Caco-2 (cell line): ENCODE measurements at regions not wholly inside any gene's neighbourhood (a gene's known extent, or its start where the extent isn't known, plus 50 kb on each side); places are given as distances from the start of the nearest gene placed in this dataset.
A peak's percentile ranks its signal among the peaks of the same experiment; 100 is the strongest.

Source experiments
- BruUV-seq: library from RNA; stranded (reverse); fragments of 400-500 nt; replicated peaks from 2 replicates; lab custom pipeline; 2021; lab: Mats Ljungman, UMichigan
- CTCF ChIA-PET: fragments of 300-600 bp; sonication (Branson Sonifier 250); formaldehyde crosslinking; loops from one replicate; lab custom pipeline; 2022; ENCODE audit warnings: antibody characterized with exemption; lab: Charles Lee
- POLR2A ChIA-PET: fragments of 300-600 bp; sonication (Branson Sonifier 250); formaldehyde crosslinking; loops from one replicate; lab custom pipeline; 2022; ENCODE audit warnings: antibody characterized with exemption; lab: Charles Lee
- DNase-seq, 2 experiments: peaks; one replicate each; pipeline versions ENCODE4 v3.0.0 to v3.0.0-alpha.2; 2020 to 2022
- H3K27me3 ChIP-seq: replicated peaks from 2 replicates; pipeline ENCODE4 v1.6.0; 2011; ENCODE audit warnings: low read length; ENCODE audit not compliant: control insufficient read depth, insufficient read depth
- H3K36me3 ChIP-seq: 2 replicates; pipeline ENCODE4 v1.5.1; 2011; ENCODE audit warnings: low read length; ENCODE audit not compliant: control insufficient read depth, insufficient read depth
- H3K4me1 ChIP-seq: fragments of 250-450 bp; sonication (Bioruptor Pico); 2 replicates; pipeline ENCODE4 v1.5.1; 2020; ENCODE audit warnings: mild to moderate bottlenecking
- H3K4me3 ChIP-seq: 2 replicates; pipeline ENCODE4 v1.5.1; 2011; ENCODE audit warnings: low read depth, mild to moderate bottlenecking, control low read depth, low read length
- H3K9me3 ChIP-seq: fragments of 250-450 bp; sonication (Bioruptor Pico); 2 replicates; pipeline ENCODE4 v1.5.1; 2020; ENCODE audit warnings: mild to moderate bottlenecking, moderate library complexity
- H3K27ac Mint-ChIP-seq: one replicate; pipeline ENCODE4 v1.8.0; 2022; ENCODE audit warnings: mixed read lengths; ENCODE audit not compliant: unreplicated experiment
- H3K27me3 Mint-ChIP-seq: one replicate; pipeline ENCODE4 v1.8.0; 2022; ENCODE audit warnings: mixed read lengths; ENCODE audit not compliant: insufficient read depth, unreplicated experiment
- H3K36me3 Mint-ChIP-seq: one replicate; pipeline ENCODE4 v1.8.0; 2022; ENCODE audit warnings: mild to moderate bottlenecking, mixed read lengths; ENCODE audit not compliant: insufficient read depth, unreplicated experiment
- H3K4me1 Mint-ChIP-seq: one replicate; pipeline ENCODE4 v1.8.0; 2022; ENCODE audit warnings: low read depth, mixed read lengths; ENCODE audit not compliant: unreplicated experiment
- H3K4me3 Mint-ChIP-seq: one replicate; pipeline ENCODE4 v1.8.0; 2022; ENCODE audit warnings: mild to moderate bottlenecking, moderate library complexity, mixed read lengths; ENCODE audit not compliant: unreplicated experiment
- H3K9me3 Mint-ChIP-seq: one replicate; pipeline ENCODE4 v1.8.0; 2022; ENCODE audit warnings: mixed read lengths; ENCODE audit not compliant: unreplicated experiment
- CTCF ChIP-seq, 2 experiments: fragments of 200-600 bp in 1 of 2; IDR thresholded peaks; 1 replicate in 1 of 2; 2 replicates in 1 of 2; pipeline versions ENCODE4 v1.5.1 to v1.8.0; 2011 to 2022; ENCODE audit warnings: antibody characterized with exemption in 1 of 2, control low read depth in 1 of 2, inconsistent platforms in 1 of 2, low read depth in 1 of 2, low read length in 1 of 2, mild to moderate bottlenecking in 1 of 2, moderate library complexity in 1 of 2; ENCODE audit not compliant: insufficient read depth in 1 of 2, severe bottlenecking in 1 of 2, unreplicated experiment in 1 of 2
- intact Hi-C: fragments of 100-400 bp; cut with micrococcal nuclease; formaldehyde crosslinking; loops from one replicate; pipeline ENCODE4 v1.10.0; 2022; ENCODE audit not compliant: unreplicated experiment

GRCh38 chr5:117082977-117083376, 508.4 kb upstream of the SEMA6A start:
- H3K4me3 Mint-ChIP-seq, result no peak overlapping the region
- no peak for TF ChIP-seq CTCF (IDR thresholded peaks at IDR 0.05; ENCODE audit: insufficient read depth in 1 of 2, low read depth in 1 of 2, low read length in 1 of 2, severe bottlenecking in 1 of 2, unreplicated experiment in 1 of 2)
- CTCF ChIA-PET, result no interaction called here
- Histone ChIP-seq H3K4me3 (no peak overlapping the region), H3K9me3 (no peaks in the 10 kb centered on the region), H3K27me3 (no peaks in the 10 kb centered on the region), H3K4me1 (no peaks in the 10 kb centered on the region), H3K36me3 (no peaks in the 10 kb centered on the region)
- POLR2A ChIA-PET, result no interaction called here
- no peaks in the 10 kb centered on the region for H3K27me3 Mint-ChIP-seq
- no TSS peak for BruUV-seq
- intact Hi-C loops, result no loop called here
- no peaks in the 10 kb centered on the region for H3K4me1 Mint-ChIP-seq
- no peaks in the 10 kb centered on the region for H3K9me3 Mint-ChIP-seq
- DNase-seq, result no peak
- H3K27ac Mint-ChIP-seq, result no peak overlapping the region
- H3K36me3 Mint-ChIP-seq, result no peaks in the 10 kb centered on the region

- Mint-ChIP-seq H3K27me3 (no peaks in the 10 kb centered on the region), H3K4me1 (no peaks in the 10 kb centered on the region), H3K36me3 (no peaks in the 10 kb centered on the region), H3K4me3 (no peak overlapping the region), H3K27ac (no peak overlapping the region), H3K9me3 (no peaks in the 10 kb centered on the region)
- CTCF ChIA-PET, result no interaction called here
- Histone ChIP-seq H3K27me3 (no peaks in the 10 kb centered on the region), H3K4me1 (no peaks in the 10 kb centered on the region), H3K36me3 (no peaks in the 10 kb centered on the region), H3K4me3 (no peak overlapping the region), H3K9me3 (no peaks in the 10 kb centered on the region)
- intact Hi-C loops, result loop anchor here (5.0 kb wide), 1 partner anchor 375 kb away; no protein-coding TSS in a partner anchor
- peak in 1 of 2 experiments; percentile 13 for DNase-seq
- POLR2A ChIA-PET, result no interaction called here
- peak; percentile 41 to 59 for TF ChIP-seq CTCF (IDR thresholded peaks at IDR 0.05; ENCODE audit: insufficient read depth in 1 of 2, low read depth in 1 of 2, low read length in 1 of 2, severe bottlenecking in 1 of 2, unreplicated experiment in 1 of 2)
- BruUV-seq, result no TSS peak
Measured at GRCh38 chr5:117077142-117077541, 502.5 kb upstream of the SEMA6A start.

GRCh38 chr5:117072439-117072838, 497.8 kb upstream of the SEMA6A start:
- no peak overlapping the region for H3K4me3 ChIP-seq
- no TSS peak for BruUV-seq
- DNase-seq, result no peak
- Mint-ChIP-seq H3K27me3 (no peaks in the 10 kb centered on the region), H3K9me3 (no peaks in the 10 kb centered on the region), H3K27ac (no peak overlapping the region), H3K4me1 (no peaks in the 10 kb centered on the region), H3K36me3 (no peaks in the 10 kb centered on the region), H3K4me3 (no peak overlapping the region)
- ChIA-PET CTCF (no interaction called here), POLR2A (no interaction called here)
- H3K27me3 ChIP-seq, result no peaks in the 10 kb centered on the region
- no peaks in the 10 kb centered on the region for H3K4me1 ChIP-seq
- intact Hi-C loops, result no loop called here
- H3K36me3 ChIP-seq, result no peaks in the 10 kb centered on the region
- no peak for TF ChIP-seq CTCF (IDR thresholded peaks at IDR 0.05; ENCODE audit: insufficient read depth in 1 of 2, low read depth in 1 of 2, low read length in 1 of 2, severe bottlenecking in 1 of 2, unreplicated experiment in 1 of 2)
- H3K9me3 ChIP-seq, result no peaks in the 10 kb centered on the region
